NB4 (cell line): ENCODE measurements at regions not wholly inside any gene's neighbourhood (a gene's known extent, or its start where the extent isn't known, plus 50 kb on each side); places are given as distances from the start of the nearest gene placed in this dataset.

ENCODE experiments used
- DNase-seq: peaks from one replicate; pipeline ENCODE4 v3.0.0; 2010; ENCODE audit warnings: low read depth
- H3K4me3 ChIP-seq: one replicate; pipeline ENCODE4 v1.5.1; 2011; ENCODE audit warnings: mild to moderate bottlenecking, low read depth, low read length, moderate library complexity
- CTCF ChIP-seq: IDR thresholded peaks from one replicate; pipeline ENCODE4 v1.5.1; 2012; ENCODE audit warnings: low read depth, low read length
- MAX ChIP-seq: IDR thresholded peaks from 2 replicates; pipeline ENCODE4 v1.6.1; 2011; ENCODE audit warnings: low read depth, low read length
- MYC ChIP-seq: IDR thresholded peaks from 2 replicates; pipeline ENCODE4 v1.6.1; 2011; ENCODE audit warnings: low read depth, low read length
- POLR2A ChIP-seq: IDR thresholded peaks from 2 replicates; pipeline ENCODE4 v1.6.1; 2011; ENCODE audit warnings: mild to moderate bottlenecking; ENCODE audit not compliant: insufficient read length; ENCODE audit errors: extremely low read depth

GRCh38 chr11:37497326-37497725, 899.3 kb upstream of the RAG2 start:
- TF ChIP-seq CTCF: no peak
- TF ChIP-seq MAX: no peak
- no peak for TF ChIP-seq POLR2A
- TF ChIP-seq MYC: no peak
- DNase-seq: no peak
- H3K4me3 ChIP-seq: no peak overlapping the region

GRCh38 chr11:37496201-37496600, 898.2 kb upstream of the RAG2 start:
- no peak for DNase-seq
- H3K4me3 ChIP-seq: no peak overlapping the region
- TF ChIP-seq POLR2A: no peak
- no peak for TF ChIP-seq MYC
- TF ChIP-seq MAX: no peak
- TF ChIP-seq CTCF: no peak

- H3K4me3 ChIP-seq: no peak overlapping the region
- TF ChIP-seq POLR2A (no peak), MYC (no peak), MAX (no peak), CTCF (no peak)
- no peak for DNase-seq
Measured at GRCh38 chr11:37484298-37484697, 886.3 kb upstream of the RAG2 start.

GRCh38 chr11:37483761-37484160, 885.7 kb upstream of the RAG2 start:
- no peak for TF ChIP-seq CTCF
- no peak for TF ChIP-seq POLR2A
- no peak for TF ChIP-seq MYC
- no peak for DNase-seq
- no peak overlapping the region for H3K4me3 ChIP-seq

GRCh38 chr11:37474889-37475288, 876.9 kb upstream of the RAG2 start:
- H3K4me3 ChIP-seq: no peak overlapping the region
- TF ChIP-seq MYC (no peak), MAX (no peak), CTCF (no peak)
- no peak for DNase-seq

- H3K4me3 ChIP-seq: no peak overlapping the region
- TF ChIP-seq MAX (no peak), CTCF (no peak), POLR2A (no peak), MYC (no peak)
- no peak for DNase-seq
Measured at GRCh38 chr11:37468344-37468743, 870.3 kb upstream of the RAG2 start.
